GM20000 (cell line): ENCODE measurements at regions not wholly inside any gene's neighbourhood (a gene's known extent, or its start where the extent isn't known, plus 50 kb on each side); places are given as distances from the start of the nearest gene placed in this dataset.

Source experiments
- DNase-seq: peaks from one replicate; pipeline ENCODE4 v3.0.0; 2012; ENCODE audit warnings: low spot score
- TF ChIP-seq, protein P1 (sequence below): IDR thresholded peaks from 2 replicates; pipeline ENCODE4 v1.5.1; 2012; ENCODE audit warnings: mild to moderate bottlenecking, control low read depth; ENCODE audit errors: extremely low read depth, missing control alignments

DNA sequence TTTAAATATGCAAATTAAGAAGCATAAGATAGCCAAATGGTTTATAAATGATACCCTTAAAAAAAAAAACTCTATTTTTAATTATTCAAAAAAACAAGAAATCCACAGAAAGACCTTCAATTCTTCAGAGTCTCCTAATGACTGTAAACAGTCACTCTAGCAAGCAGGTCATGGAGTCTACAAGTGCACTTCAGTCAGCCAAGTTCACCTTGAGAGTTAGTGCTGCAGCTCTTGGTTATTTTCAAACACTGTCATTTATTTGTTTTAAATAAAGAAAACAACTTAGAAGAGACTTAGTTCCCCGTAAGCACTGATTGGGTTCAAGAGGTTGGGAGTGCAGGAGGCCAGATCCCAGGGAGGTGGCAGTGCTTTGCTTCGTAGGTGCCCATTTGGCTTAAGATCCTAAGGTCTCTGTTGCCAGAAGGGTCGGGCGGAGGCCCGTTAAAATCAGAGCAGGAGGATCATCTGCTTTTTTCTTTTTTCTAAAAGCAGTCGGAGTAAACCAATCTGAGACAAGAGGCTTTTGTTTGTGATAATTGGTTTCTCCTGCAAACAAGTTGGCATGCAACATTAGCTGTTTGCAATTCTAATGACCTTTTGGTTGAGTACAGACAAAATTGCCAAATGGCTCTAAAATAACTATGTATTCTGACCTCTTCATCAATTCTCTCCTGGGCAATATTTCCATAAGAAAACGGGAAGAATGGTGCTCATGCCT is 86.4 kb upstream of the ELMO1 start:
- no peak for DNase-seq
- TF ChIP-seq, protein P1, sequence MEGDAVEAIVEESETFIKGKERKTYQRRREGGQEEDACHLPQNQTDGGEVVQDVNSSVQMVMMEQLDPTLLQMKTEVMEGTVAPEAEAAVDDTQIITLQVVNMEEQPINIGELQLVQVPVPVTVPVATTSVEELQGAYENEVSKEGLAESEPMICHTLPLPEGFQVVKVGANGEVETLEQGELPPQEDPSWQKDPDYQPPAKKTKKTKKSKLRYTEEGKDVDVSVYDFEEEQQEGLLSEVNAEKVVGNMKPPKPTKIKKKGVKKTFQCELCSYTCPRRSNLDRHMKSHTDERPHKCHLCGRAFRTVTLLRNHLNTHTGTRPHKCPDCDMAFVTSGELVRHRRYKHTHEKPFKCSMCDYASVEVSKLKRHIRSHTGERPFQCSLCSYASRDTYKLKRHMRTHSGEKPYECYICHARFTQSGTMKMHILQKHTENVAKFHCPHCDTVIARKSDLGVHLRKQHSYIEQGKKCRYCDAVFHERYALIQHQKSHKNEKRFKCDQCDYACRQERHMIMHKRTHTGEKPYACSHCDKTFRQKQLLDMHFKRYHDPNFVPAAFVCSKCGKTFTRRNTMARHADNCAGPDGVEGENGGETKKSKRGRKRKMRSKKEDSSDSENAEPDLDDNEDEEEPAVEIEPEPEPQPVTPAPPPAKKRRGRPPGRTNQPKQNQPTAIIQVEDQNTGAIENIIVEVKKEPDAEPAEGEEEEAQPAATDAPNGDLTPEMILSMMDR: no peak

DNA sequence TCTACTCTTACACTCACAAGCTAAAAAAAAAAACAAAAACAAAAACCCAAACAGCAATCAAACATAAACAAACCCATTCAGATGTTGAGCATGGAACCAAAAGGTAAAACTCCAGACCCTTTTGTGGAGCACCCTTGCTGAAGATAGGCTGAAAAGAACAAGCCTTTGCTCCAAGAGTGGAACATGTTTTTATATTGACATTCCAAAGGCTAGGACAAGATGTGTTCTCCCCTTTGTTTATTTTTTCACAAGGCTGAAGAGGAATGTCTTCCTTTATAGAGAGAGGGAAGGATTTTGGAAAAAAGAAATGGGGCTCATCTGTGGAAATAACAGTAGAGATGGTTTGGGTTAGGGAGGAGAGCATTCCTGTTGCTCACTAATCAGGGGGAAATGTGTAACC is 87.2 kb upstream of the ELMO1 start:
- TF ChIP-seq, protein P1: no peak
- DNase-seq: no peak

DNA sequence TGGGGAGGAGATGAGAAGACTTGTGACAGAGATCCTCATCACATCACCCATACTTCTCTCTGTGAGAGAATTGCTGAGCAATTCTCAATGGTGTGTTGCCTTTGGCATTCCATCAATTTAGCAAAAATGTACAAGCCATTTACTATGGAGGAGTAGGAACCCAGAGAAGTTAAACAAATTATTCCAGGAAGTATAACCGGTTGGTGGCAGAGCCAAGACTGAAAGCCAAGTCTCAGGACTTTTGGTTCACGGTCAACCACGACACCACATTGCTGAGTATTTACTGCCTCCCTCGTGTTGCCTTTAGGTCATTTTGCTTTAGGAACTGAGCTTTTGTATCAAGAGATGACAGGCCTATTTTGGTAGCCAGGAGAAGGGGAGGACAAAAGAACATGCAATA is 88.0 kb upstream of the ELMO1 start:
- DNase-seq: no peak
- TF ChIP-seq, protein P1: no peak

DNA sequence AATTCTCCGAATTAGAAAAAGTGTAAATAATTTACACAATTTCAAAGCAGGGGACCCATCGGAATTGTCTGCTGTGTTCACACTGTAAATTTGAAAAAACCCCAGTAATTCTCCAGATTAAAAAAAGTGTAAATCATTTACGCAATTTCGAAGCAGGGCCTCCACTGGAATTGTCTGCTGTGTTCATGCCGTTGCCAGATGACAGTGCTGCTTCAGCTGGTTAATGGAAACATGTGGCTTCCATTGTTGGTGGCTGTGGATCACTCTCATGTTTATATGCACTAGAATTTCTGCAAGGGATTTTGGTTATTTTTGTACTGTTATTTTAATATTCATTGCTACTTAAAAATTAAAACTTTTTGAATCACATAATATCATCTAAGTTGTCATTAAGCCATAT is 88.8 kb upstream of the ELMO1 start:
- DNase-seq: no peak
- TF ChIP-seq, protein P1: no peak

DNA sequence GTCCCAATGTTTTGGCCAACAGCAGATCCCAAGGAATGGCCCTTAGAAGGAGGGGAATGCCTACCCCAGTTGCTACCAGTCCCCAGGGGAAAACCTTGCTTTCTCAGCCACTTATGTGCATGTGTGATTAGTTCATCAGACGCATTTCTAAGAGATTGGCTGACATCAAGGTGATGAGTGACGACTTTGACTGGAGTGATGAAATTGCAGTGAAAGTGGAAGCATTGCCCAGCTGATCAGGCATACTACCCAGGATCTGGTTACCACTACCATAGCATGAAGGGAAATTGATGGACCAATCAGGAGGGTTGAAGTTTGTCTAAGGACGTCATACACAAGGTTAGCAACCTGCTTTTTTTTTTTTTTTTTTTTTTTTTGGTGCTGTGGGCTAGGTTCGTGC is 90.3 kb upstream of the ELMO1 start:
- TF ChIP-seq, protein P1: no peak
- no peak for DNase-seq

DNA sequence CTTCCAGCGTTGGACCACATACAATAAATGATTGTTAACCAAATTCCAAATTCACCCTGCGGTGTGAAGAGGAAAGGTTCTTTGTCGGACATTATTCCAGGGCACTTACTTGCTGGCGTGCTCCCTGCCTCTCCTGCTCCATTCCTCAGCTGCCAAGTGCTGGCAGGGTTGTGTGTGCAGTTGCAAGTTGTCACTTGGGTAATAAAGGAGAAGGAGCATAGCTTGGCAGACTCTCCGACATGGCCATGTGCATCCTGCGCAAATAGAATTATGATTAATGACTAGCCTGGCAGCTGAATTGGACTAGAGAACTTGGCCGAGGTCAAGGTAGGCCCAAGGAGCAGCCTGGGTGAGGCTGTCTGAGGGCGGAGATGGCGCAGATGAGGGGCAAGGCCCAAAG is 92.3 kb upstream of the ELMO1 start:
- no peak for DNase-seq
- TF ChIP-seq, protein P1: no peak

DNA sequence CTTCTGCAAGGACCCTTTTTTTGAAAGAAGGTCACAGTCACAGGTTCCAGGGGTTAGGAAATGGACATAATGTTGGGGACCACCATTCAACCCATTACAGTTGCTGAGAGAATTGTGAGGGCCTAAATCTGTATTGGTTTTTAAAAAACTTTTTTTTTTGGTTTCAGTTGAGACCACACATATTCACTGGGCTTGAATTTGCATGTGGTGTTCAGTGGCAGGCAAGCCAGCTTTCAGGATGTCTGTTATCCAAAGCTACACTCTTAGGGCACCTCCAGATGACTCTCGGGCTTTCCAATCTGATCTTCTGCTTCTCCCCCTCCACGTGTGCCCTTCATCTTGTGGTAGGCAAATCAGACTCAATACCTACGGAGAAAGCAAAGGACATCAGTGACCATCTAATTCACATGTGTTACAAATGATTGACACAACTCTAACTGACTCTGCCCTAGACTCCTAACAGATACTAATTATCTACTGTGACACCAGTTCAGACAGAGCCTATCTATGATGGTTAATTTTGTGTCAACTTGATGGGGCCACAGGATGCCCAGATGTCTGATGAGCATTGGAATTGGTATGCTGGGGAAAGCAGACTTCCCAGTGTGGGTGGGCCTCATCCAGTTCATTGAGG is 93.3 kb upstream of the ELMO1 start:
- peak; percentile 19 for DNase-seq
- TF ChIP-seq, protein P1: no peak
